Osteocyte (in vitro differentiated cells): ENCODE measurements at regions not wholly inside any gene's neighbourhood (a gene's known extent, or its start where the extent isn't known, plus 50 kb on each side); places are given as distances from the start of the nearest gene placed in this dataset.

Experiments
- DNase-seq: peaks from one replicate; pipeline ENCODE4 v3.0.0; 2021; ENCODE audit warnings: mixed read lengths; ENCODE audit not compliant: unreplicated experiment; ENCODE audit errors: extremely low spot score
- H3K27ac Mint-ChIP-seq: one replicate; pipeline ENCODE4 v1.8.0; 2021; ENCODE audit warnings: mild to moderate bottlenecking, mixed read lengths; ENCODE audit not compliant: unreplicated experiment
- H3K27me3 Mint-ChIP-seq: one replicate; pipeline ENCODE4 v1.8.0; 2021; ENCODE audit warnings: mixed read lengths; ENCODE audit not compliant: unreplicated experiment
- H3K36me3 Mint-ChIP-seq: one replicate; pipeline ENCODE4 v1.8.0; 2021; ENCODE audit warnings: mixed read lengths; ENCODE audit not compliant: unreplicated experiment
- H3K4me1 Mint-ChIP-seq: one replicate; pipeline ENCODE4 v1.8.0; 2021; ENCODE audit warnings: mixed read lengths; ENCODE audit not compliant: unreplicated experiment
- H3K4me3 Mint-ChIP-seq: one replicate; pipeline ENCODE4 v1.8.0; 2021; ENCODE audit warnings: mild to moderate bottlenecking, moderate library complexity, mixed read lengths; ENCODE audit not compliant: unreplicated experiment
- H3K9me3 Mint-ChIP-seq: one replicate; pipeline ENCODE4 v1.8.0; 2021; ENCODE audit warnings: mixed read lengths; ENCODE audit not compliant: unreplicated experiment
- CTCF ChIP-seq: fragments of 200-600 bp; sonication (generic); IDR thresholded peaks from 2 replicates; pipeline ENCODE4 v1.5.0; 2021; ENCODE audit warnings: antibody characterized with exemption, mild to moderate bottlenecking, moderate library complexity

- no peak for TF ChIP-seq CTCF
- H3K27ac Mint-ChIP-seq = no peak overlapping the region
- peaks cover 3% of the 10 kb centered on the region for H3K36me3 Mint-ChIP-seq
- H3K4me3 Mint-ChIP-seq = no peak overlapping the region
- no peak for DNase-seq
- peaks cover 5% of the 10 kb centered on the region for H3K4me1 Mint-ChIP-seq
- no peaks in the 10 kb centered on the region for H3K9me3 Mint-ChIP-seq
- H3K27me3 Mint-ChIP-seq = peaks cover 50% of the 10 kb centered on the region
These were observed 256.7 kb upstream of the HES1 start for GRCh38 chr3:193879099-193879863.

GRCh38 chr3:193879864-193880242 lies 256.1 kb upstream of the HES1 start:
- no peak for TF ChIP-seq CTCF
- H3K27me3 Mint-ChIP-seq = peaks cover 50% of the 10 kb centered on the region
- no peaks in the 10 kb centered on the region for H3K9me3 Mint-ChIP-seq
- no peak overlapping the region for H3K27ac Mint-ChIP-seq
- peaks cover 5% of the 10 kb centered on the region for H3K4me1 Mint-ChIP-seq
- peaks cover 3% of the 10 kb centered on the region for H3K36me3 Mint-ChIP-seq
- no peak for DNase-seq
- H3K4me3 Mint-ChIP-seq = no peak overlapping the region

- H3K27me3 Mint-ChIP-seq = peaks cover 41% of the 10 kb centered on the region
- H3K4me3 Mint-ChIP-seq = no peak overlapping the region
- H3K4me1 Mint-ChIP-seq = peaks cover 6% of the 10 kb centered on the region
- no peak overlapping the region for H3K27ac Mint-ChIP-seq
- TF ChIP-seq CTCF = no peak
- H3K9me3 Mint-ChIP-seq = peaks cover 7% of the 10 kb centered on the region
- DNase-seq = no peak
- H3K36me3 Mint-ChIP-seq = peaks cover 5% of the 10 kb centered on the region
These were observed 253.9 kb upstream of the HES1 start for GRCh38 chr3:193882091-193882490.

- TF ChIP-seq CTCF = no peak
- Mint-ChIP-seq H3K9me3 (peaks cover 7% of the 10 kb centered on the region), H3K4me1 (peaks cover 6% of the 10 kb centered on the region), H3K36me3 (peaks cover 7% of the 10 kb centered on the region), H3K27me3 (peaks cover 34% of the 10 kb centered on the region), H3K4me3 (no peak overlapping the region), H3K27ac (no peak overlapping the region)
- DNase-seq = no peak
These were observed 252.4 kb upstream of the HES1 start for GRCh38 chr3:193883551-193883950.

- DNase-seq = no peak
- TF ChIP-seq CTCF = no peak
- Mint-ChIP-seq H3K9me3 (peaks cover 7% of the 10 kb centered on the region), H3K4me3 (no peak overlapping the region), H3K27ac (no peak overlapping the region), H3K27me3 (peaks cover 32% of the 10 kb centered on the region), H3K36me3 (peaks cover 7% of the 10 kb centered on the region), H3K4me1 (peaks cover 6% of the 10 kb centered on the region)
These were observed 251.9 kb upstream of the HES1 start for GRCh38 chr3:193884027-193884426.
